ENCODE measurements at regions not wholly inside any gene's neighbourhood (a gene's known extent, or its start where the extent isn't known, plus 50 kb on each side); places are given as distances from the start of the nearest gene placed in this dataset.

DNA sequence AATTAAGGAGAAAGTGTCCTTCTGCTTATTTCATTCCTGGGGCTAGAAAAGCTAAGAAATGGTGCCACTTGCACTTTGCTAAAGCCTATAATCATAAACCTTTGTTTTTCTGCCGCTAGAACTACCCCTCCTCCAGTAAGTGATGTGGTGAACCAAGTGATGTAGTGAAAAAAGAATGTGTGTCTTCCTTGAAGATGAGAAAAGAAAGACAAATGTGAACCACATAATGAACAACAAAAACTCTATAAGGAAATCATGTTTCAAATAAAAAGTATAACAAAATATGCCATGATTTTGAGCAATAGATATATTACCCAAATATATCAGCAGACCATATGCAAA, 179.0 kb upstream of the SGCD start:
- no peak for TF ChIP-seq CTCF (conservative IDR thresholded peaks at IDR 0.05; ENCODE audit: low read depth, low read length)
- H3K4me3 ChIP-seq (ENCODE audit: low read depth, low read length): no peak overlapping the region
- no peak for DNase-seq (ENCODE audit: low read depth)

- no peak for DNase-seq (ENCODE audit: low read depth)
- no peak overlapping the region for H3K4me3 ChIP-seq (ENCODE audit: low read depth, low read length)
- no peak for TF ChIP-seq CTCF (conservative IDR thresholded peaks at IDR 0.05; ENCODE audit: low read depth, low read length)
Observed at GRCh38 chr5:156148301-156148700, 178.7 kb upstream of the SGCD start.

DNA sequence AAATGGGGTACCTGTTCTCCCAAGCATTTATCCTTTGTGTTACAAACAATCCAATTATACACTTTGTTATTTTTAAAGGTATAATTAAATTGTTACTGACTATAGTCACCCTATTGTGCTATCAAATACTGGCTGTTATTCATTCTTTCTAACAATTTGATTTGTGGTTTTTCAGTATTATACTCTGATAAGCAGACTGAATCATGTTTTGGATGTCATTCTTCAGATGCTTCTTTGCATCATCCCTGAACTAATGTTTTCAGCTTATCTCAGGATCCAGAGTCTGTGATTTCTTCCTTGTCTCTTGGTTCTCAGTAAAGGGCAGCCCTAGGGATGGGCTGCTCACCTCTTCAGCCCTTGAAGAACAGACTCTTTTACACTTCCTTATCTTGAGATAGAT, 177.8 kb upstream of the SGCD start:
- no peak overlapping the region for H3K4me3 ChIP-seq (ENCODE audit: low read depth, low read length)
- TF ChIP-seq CTCF (conservative IDR thresholded peaks at IDR 0.05; ENCODE audit: low read depth, low read length): no peak
- no peak for DNase-seq (ENCODE audit: low read depth)

- no peak for TF ChIP-seq CTCF (conservative IDR thresholded peaks at IDR 0.05; ENCODE audit: low read depth, low read length)
- H3K4me3 ChIP-seq (ENCODE audit: low read depth, low read length): no peak overlapping the region
- DNase-seq (ENCODE audit: low read depth): no peak
Observed at GRCh38 chr5:156153602-156154001, 173.4 kb upstream of the SGCD start.

DNA sequence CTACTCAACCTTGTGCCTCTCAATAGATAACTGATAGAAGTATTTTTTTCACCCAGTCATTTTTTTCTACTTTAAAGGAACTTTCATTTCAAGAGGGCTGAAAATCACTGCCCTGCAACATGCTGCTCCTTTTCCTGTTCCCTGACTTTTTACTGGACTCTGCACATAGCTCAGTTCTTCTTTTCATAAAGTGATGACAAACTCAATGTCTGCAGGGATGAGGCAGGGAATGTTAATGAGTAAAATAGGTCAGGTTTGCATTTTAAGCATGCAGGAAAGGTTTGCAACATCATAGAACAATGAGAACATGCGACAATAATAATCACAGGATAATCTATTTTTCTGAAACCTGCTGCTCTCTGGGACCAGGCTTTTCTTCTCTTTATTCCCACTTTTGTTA, 172.2 kb upstream of the SGCD start:
- TF ChIP-seq CTCF (conservative IDR thresholded peaks at IDR 0.05; ENCODE audit: low read depth, low read length): no peak
- DNase-seq (ENCODE audit: low read depth): no peak
- H3K4me3 ChIP-seq (ENCODE audit: low read depth, low read length): no peak overlapping the region

- DNase-seq (ENCODE audit: low read depth): no peak
- no peak for TF ChIP-seq CTCF (conservative IDR thresholded peaks at IDR 0.05; ENCODE audit: low read depth, low read length)
- no peak overlapping the region for H3K4me3 ChIP-seq (ENCODE audit: low read depth, low read length)
Observed at GRCh38 chr5:156155598-156155997, 171.4 kb upstream of the SGCD start.

DNA sequence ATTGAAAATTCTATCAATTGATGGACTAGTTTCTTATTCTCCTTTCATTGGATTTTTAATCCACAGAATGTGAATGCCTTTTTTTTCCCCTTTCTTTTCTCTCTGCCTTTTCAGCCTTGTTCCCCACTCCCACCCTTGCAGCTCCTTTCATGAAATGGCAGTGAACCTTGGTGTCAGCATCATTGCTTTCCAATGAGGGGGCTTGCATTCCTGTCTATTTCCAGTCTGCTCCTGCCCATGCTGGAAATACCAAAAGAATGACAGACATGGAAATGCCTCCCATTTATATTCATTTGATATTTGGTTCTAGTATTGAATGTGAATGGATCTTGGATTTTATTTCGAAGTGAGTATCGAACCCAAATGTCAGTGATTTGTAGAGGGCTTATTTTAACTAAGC, 162.7 kb upstream of the SGCD start:
- TF ChIP-seq CTCF (conservative IDR thresholded peaks at IDR 0.05; ENCODE audit: low read depth, low read length): no peak
- no peak for DNase-seq (ENCODE audit: low read depth)

More for the DNA sequence above, 162.7 kb upstream of the SGCD start:
- H3K4me3 ChIP-seq (ENCODE audit: low read depth, low read length): no peak overlapping the region

All from choroid plexus epithelial cell (primary cell).